Adrenal gland (tissue), 9 donors: ENCODE measurements at regions not wholly inside any gene's neighbourhood (a gene's known extent, or its start where the extent isn't known, plus 50 kb on each side); places are given as distances from the start of the nearest gene placed in this dataset.

ENCODE experiments used
- DNase-seq, 7 donors: peaks; one replicate each; pipeline ENCODE4 v3.0.0-alpha.2; 2019 to 2020
- H3K27ac ChIP-seq, 5 donors: fragments of 200-600 bp; sonication (generic) in 4 of 5; 1 replicate in 3 of 5; 2 replicates in 2 of 5; pipeline versions ENCODE4 v1.5.1 to v1.8.0; 2016 to 2020; ENCODE audit warnings: mild to moderate bottlenecking in 1 of 5
- H3K27me3 ChIP-seq: fragments of 200-600 bp; 2 replicates; pipeline ENCODE4 v1.8.0; 2021
- H3K36me3 ChIP-seq, 2 donors: fragments of 200-600 bp; replicated peaks in 1 of 2; 1 replicate in 1 of 2; 2 replicates in 1 of 2; pipeline versions ENCODE4 v1.5.1 to v1.8.0; 2018 to 2022
- H3K4me1 ChIP-seq, 2 donors: fragments of 200-600 bp; replicated peaks in 1 of 2; 1 replicate in 1 of 2; 2 replicates in 1 of 2; pipeline versions ENCODE4 v1.5.1 to v1.8.0; 2018 to 2021
- H3K4me3 ChIP-seq, 4 donors: fragments of 200-600 bp; sonication (generic) in 3 of 4; one replicate each; pipeline ENCODE4 v1.5.1; 2016 to 2018
- H3K9me3 ChIP-seq, 3 donors: fragments of 200-600 bp; sonication (generic) in 1 of 3; replicated peaks in 1 of 3; 1 replicate in 2 of 3; 2 replicates in 1 of 3; pipeline versions ENCODE4 v1.5.1 to v1.8.0; 2016 to 2021
- POLR2A ChIP-seq, 2 donors: fragments of 450-650 bp; IDR thresholded peaks; one replicate each; pipeline ENCODE4 v1.6.1; 2017; ENCODE audit warnings: antibody characterized with exemption in 2 of 2, mild to moderate bottlenecking in 2 of 2, moderate library complexity in 1 of 2
- WGBS, 4 donors: extraction: QIAGEN DNeasy Blood & Tissue Kit in 2 of 4; methylation state at CpG; one replicate each; pipeline versions ENCODE4 v1.1.5 to v1.1.7; 2013 to 2017; 5-methylcytosine and 5-hydroxymethylcytosine counted together
- intact Hi-C, 2 donors: fragments of 100-400 bp; cut with DNase I; formaldehyde crosslinking; loops; one replicate each; pipeline versions ENCODE4 v1.14.1 to v1.15.0; 2022 to 2023
- TF ChIP-seq, protein P1 (sequence below), 6 experiments: fragments of 450-650 bp in 4 of 6; fragments of 200-600 bp in 2 of 6; sonication (generic) in 1 of 6; IDR thresholded peaks; 1 replicate in 5 of 6; 2 replicates in 1 of 6; pipeline versions ENCODE4 v1.5.1 to v1.8.0; 2016 to 2021; ENCODE audit warnings: antibody characterized with exemption in 6 of 6, mild to moderate bottlenecking in 2 of 6, moderate library complexity in 1 of 6
- donor health status: healthy with polysubstance abuse.
- donor health status: Bipolar disorder and iron deficiency.
- donor health status: DM: yes; HTN: yes; CAD: no.
- donor health status: DM: no; HTN: no; CAD: no.
- donor health status: DM: no; HTN: no; CAD: no.

GRCh38 chr2:157931542-157931941 lies 55.4 kb upstream of the ACVR1 start:
- no peak for TF ChIP-seq POLR2A (IDR thresholded peaks at IDR 0.05)
- TF ChIP-seq, protein P1, sequence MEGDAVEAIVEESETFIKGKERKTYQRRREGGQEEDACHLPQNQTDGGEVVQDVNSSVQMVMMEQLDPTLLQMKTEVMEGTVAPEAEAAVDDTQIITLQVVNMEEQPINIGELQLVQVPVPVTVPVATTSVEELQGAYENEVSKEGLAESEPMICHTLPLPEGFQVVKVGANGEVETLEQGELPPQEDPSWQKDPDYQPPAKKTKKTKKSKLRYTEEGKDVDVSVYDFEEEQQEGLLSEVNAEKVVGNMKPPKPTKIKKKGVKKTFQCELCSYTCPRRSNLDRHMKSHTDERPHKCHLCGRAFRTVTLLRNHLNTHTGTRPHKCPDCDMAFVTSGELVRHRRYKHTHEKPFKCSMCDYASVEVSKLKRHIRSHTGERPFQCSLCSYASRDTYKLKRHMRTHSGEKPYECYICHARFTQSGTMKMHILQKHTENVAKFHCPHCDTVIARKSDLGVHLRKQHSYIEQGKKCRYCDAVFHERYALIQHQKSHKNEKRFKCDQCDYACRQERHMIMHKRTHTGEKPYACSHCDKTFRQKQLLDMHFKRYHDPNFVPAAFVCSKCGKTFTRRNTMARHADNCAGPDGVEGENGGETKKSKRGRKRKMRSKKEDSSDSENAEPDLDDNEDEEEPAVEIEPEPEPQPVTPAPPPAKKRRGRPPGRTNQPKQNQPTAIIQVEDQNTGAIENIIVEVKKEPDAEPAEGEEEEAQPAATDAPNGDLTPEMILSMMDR (IDR thresholded peaks at IDR 0.05) = no peak
- Histone ChIP-seq H3K4me3 (no peak overlapping the region), H3K36me3 (no peaks in the 10 kb centered on the region), H3K9me3 (no peaks in the 10 kb centered on the region), H3K4me1 (no peaks in the 10 kb centered on the region), H3K27me3 (peaks cover 6% of the 10 kb centered on the region), H3K27ac (no peak overlapping the region)
- WGBS, 4 donors = 56 to 62% (median 57%) methylated on average over 1 of the region's 1 CpG
- intact Hi-C loops = no loop called here
- no peak for DNase-seq

GRCh38 chr2:157930728-157931127 lies 54.6 kb upstream of the ACVR1 start:
- no peak for DNase-seq
- Histone ChIP-seq H3K27me3 (peaks cover 6% of the 10 kb centered on the region), H3K4me1 (no peaks in the 10 kb centered on the region), H3K9me3 (no peaks in the 10 kb centered on the region), H3K4me3 (no peak overlapping the region), H3K27ac (no peak overlapping the region), H3K36me3 (no peaks in the 10 kb centered on the region)
- WGBS, 4 donors = 50 to 70% (median 62%) methylated on average over 2 of the region's 2 CpGs
- intact Hi-C loops = no loop called here
- TF ChIP-seq POLR2A (IDR thresholded peaks at IDR 0.05) = no peak
- TF ChIP-seq, protein P1 (IDR thresholded peaks at IDR 0.05) = no peak

- Histone ChIP-seq H3K27ac (no peak overlapping the region), H3K27me3 (peaks cover 6% of the 10 kb centered on the region), H3K4me3 (no peak overlapping the region), H3K9me3 (no peaks in the 10 kb centered on the region), H3K4me1 (no peaks in the 10 kb centered on the region), H3K36me3 (no peaks in the 10 kb centered on the region)
- no peak for DNase-seq
- intact Hi-C loops = no loop called here
- TF ChIP-seq POLR2A (IDR thresholded peaks at IDR 0.05) = no peak
- TF ChIP-seq, protein P1 (IDR thresholded peaks at IDR 0.05) = no peak
- 73 to 82% (median 81%) methylated on average over 5 of the region's 5 CpGs for WGBS, 4 donors
Measured at GRCh38 chr2:157929871-157930667, 53.9 kb upstream of the ACVR1 start.

GRCh38 chr2:157928372-157928771 lies 52.2 kb upstream of the ACVR1 start:
- no peak for DNase-seq
- Histone ChIP-seq H3K9me3 (no peaks in the 10 kb centered on the region), H3K27me3 (peaks cover 6% of the 10 kb centered on the region), H3K27ac (no peak overlapping the region), H3K4me3 (no peak overlapping the region), H3K4me1 (no peaks in the 10 kb centered on the region), H3K36me3 (no peaks in the 10 kb centered on the region)
- intact Hi-C loops = no loop called here
- TF ChIP-seq, protein P1 (IDR thresholded peaks at IDR 0.05) = no peak
- no peak for TF ChIP-seq POLR2A (IDR thresholded peaks at IDR 0.05)
